HT-29 (cell line): ENCODE measurements at regions not wholly inside any gene's neighbourhood (a gene's known extent, or its start where the extent isn't known, plus 50 kb on each side); places are given as distances from the start of the nearest gene placed in this dataset.
"Not testable (repeated sequence)": the region's sequence is repeated elsewhere in the genome, so short reads cannot be mapped to it uniquely, and the experiment has no call there.

Experiments
- DNase-seq: peaks from one replicate; pipeline ENCODE4 v3.0.0-alpha.2; 2015; ENCODE audit warnings: low spot score

- no peak for DNase-seq
Measured at GRCh38 chr5:110239786-110240185, 486.7 kb downstream of the TMEM232 start.

GRCh38 chr5:110242950-110243349 is 483.5 kb downstream of the TMEM232 start:
- no peak for DNase-seq

GRCh38 chr5:110248921-110249320 is 477.6 kb downstream of the TMEM232 start:
- no peak for DNase-seq

GRCh38 chr5:110250355-110250754 is 476.1 kb downstream of the TMEM232 start:
- DNase-seq, result no peak

- DNase-seq, result no peak
Measured at GRCh38 chr5:110250755-110251154, 475.7 kb downstream of the TMEM232 start.

GRCh38 chr5:110251366-110251765 is 475.1 kb downstream of the TMEM232 start:
- DNase-seq, result no peak

- no peak for DNase-seq
Measured at GRCh38 chr5:110255194-110255593, 471.3 kb downstream of the TMEM232 start.

- no peak for DNase-seq
Measured at GRCh38 chr5:110256298-110256697, 470.2 kb downstream of the TMEM232 start.

- no peak for DNase-seq
Measured at GRCh38 chr5:110257971-110258370, 468.5 kb downstream of the TMEM232 start.

GRCh38 chr5:110258460-110259216 is 467.8 kb downstream of the TMEM232 start:
- DNase-seq, result no peak

GRCh38 chr5:110262749-110263148 is 463.7 kb downstream of the TMEM232 start:
- DNase-seq, result no peak

- no peak for DNase-seq
Measured at GRCh38 chr5:110264661-110265060, 461.8 kb downstream of the TMEM232 start.

- no peak for DNase-seq
Measured at GRCh38 chr5:110265162-110265561, 461.3 kb downstream of the TMEM232 start.

GRCh38 chr5:110267714-110268113 is 458.8 kb downstream of the TMEM232 start:
- no peak for DNase-seq

- no peak for DNase-seq
Measured at GRCh38 chr5:110268283-110268682, 458.2 kb downstream of the TMEM232 start.

- DNase-seq, result no peak
Measured at GRCh38 chr5:110268985-110269384, 457.5 kb downstream of the TMEM232 start.

GRCh38 chr5:110269478-110270142 is 456.9 kb downstream of the TMEM232 start:
- DNase-seq, result no peak

GRCh38 chr5:110275878-110276277 is 450.6 kb downstream of the TMEM232 start:
- no peak for DNase-seq

- DNase-seq, result not testable (repeated sequence)
Measured at GRCh38 chr5:110278449-110278848, 448.0 kb downstream of the TMEM232 start.

GRCh38 chr5:110284121-110284520 is 442.4 kb downstream of the TMEM232 start:
- not testable (repeated sequence) for DNase-seq

GRCh38 chr5:110288766-110289511 is 437.5 kb downstream of the TMEM232 start:
- DNase-seq, result no peak

GRCh38 chr5:110289512-110289810 is 437.0 kb downstream of the TMEM232 start:
- no peak for DNase-seq

- DNase-seq, result no peak
Measured at GRCh38 chr5:110290542-110290941, 435.9 kb downstream of the TMEM232 start.
